GM19025 (cell line): ENCODE measurements at regions not wholly inside any gene's neighbourhood (a gene's known extent, or its start where the extent isn't known, plus 50 kb on each side); places are given as distances from the start of the nearest gene placed in this dataset.
"Not testable (repeated sequence)": the region's sequence is repeated elsewhere in the genome, so short reads cannot be mapped to it uniquely, and the experiment has no call there.

ENCODE experiments used
- ATAC-seq: cut with Tn5 transposase; IDR thresholded peaks from one replicate; pipeline ENCODE4 v1.9.1; 2021; ENCODE audit warnings: mild to moderate bottlenecking, low read depth, moderate library complexity; ENCODE audit not compliant: unreplicated experiment

- no peak for ATAC-seq
Measured at GRCh38 chr6:112842330-112842685, 495.2 kb downstream of the RFPL4B start.

DNA sequence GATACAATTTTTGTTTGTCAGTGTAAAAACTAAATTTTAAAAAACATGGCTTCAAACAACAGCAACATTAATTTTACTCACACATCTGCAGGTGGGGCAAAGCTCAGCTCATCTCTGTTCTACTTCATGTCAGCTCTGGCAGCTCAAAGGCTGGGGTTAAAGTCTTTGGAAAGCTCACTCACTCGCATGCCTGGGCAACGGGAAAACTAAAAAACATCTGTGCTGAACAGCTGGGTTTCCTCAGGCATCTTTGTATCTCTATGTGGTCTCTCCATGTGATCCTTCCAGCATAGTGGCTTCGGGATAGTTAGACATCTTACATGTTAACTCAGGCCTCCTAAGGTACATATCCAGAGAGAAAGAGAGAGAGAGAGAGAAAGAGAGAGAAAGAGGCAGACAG, 499.6 kb downstream of the RFPL4B start:
- no peak for ATAC-seq

DNA sequence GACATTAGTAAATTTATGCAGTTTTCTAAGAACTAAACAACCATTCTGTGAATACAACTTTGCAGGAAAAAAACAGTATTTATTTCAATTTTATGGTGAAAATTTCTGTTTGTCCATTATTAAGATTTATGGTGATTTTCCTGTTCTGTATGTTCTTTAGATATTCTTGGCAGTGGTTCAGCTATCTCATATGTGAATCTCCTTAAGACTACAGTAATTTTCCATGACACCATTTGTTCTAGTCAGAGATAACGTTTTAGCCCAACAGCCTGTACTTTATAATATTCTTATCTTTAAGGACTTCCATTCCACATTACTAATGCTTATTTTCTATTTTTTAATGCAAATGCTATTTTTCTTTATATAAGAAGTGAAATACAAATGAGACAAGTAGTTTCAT, 504.0 kb downstream of the RFPL4B start:
- ATAC-seq, result no peak

GRCh38 chr6:112853162-112853561, 506.0 kb downstream of the RFPL4B start:
- ATAC-seq, result no peak

- no peak for ATAC-seq
Measured at GRCh38 chr6:112863753-112864152, 516.6 kb downstream of the RFPL4B start.

DNA sequence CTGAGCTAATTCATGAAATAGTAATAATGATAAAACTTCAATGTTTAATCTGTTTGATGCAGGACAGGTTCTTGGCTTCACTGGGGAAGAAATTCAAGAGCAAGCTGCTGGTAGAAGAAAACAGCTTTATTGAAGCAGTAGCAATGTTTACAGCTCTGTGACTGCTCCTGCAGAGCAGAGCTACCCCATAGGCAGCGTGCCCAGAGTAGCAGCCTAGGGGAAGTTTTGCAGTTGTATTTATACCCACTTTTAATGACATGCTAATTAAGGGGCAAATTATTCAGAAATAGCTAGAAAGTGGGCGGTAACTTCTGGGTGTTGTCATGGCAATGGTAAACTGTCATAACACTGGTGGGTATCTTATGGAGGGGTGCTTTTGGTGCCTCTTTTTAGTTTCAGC, 518.0 kb downstream of the RFPL4B start:
- no peak for ATAC-seq

GRCh38 chr6:112874881-112875280, 527.8 kb downstream of the RFPL4B start:
- no peak for ATAC-seq

DNA sequence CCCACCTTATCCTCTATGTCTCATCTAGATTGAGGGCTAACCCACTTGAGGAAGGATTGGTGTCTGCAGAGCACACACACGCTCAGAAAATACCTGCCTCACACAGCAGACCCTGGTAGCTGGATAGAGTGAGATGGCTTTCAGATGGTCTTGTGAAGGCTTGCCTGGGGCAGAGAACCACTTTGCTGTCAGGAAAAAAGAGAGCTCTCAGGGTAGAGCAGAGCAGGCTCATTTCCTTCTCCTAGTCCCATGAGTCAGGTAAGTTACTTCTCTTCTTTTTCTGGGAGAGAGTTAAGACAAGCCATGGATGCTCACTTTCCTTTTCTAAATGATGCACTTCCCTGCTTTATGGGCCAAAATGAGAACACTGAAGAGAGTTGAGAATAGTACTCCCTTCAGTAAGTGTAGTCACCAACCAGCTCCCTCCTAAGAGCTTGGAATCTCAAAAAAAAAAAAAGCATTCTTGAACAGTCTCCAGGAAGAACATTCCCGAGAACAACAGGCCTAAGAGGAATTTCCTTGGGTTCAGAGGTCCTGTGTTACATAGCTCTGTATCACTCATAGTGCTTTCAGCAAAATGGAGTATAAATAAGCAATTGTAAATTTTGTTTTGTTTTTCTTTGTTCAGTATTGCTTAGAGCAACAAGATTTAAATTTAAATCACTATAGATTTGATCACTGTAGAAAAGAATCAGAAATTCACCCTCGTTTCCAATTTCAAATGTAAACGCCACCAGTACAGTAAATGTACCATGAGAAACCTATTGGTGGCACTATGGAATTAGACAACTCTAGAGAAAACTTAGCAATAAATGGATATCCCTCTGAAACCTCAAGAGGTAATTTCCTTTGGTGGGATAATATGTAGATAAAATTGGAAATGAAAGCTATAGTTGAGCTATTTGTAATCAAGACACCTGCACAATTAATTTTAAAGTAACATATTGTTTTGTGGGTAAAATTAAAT, 530.3 kb downstream of the RFPL4B start:
- ATAC-seq, result no peak

DNA sequence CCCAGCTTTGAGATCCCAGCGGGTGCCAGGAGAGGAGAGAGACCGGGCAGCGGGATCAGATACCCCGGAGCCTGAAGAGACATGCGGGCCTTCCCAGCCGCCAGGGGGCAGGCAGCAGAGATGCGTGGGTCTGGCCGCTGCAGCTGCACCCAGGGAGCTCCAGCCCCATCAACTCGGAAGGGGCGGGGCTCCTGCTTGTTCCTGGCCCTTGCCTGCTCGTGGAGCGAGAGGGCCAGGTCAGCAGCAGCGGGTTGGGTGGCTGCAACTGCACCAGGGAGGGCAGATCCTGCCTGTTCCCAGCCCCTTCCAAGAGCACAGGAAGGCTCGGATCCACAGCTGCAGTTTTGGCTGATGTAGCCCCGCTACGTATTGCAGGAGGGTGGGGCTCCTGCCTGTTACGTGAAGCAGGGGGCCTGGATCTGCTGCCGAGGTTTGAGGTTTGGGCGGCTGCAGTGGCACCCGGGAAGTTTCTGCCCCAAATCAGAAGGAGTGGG, 532.8 kb downstream of the RFPL4B start:
- no peak for ATAC-seq

GRCh38 chr6:112881027-112881426, 533.9 kb downstream of the RFPL4B start:
- ATAC-seq, result no peak

GRCh38 chr6:112881828-112882780, 535.0 kb downstream of the RFPL4B start:
- ATAC-seq, result no peak

DNA sequence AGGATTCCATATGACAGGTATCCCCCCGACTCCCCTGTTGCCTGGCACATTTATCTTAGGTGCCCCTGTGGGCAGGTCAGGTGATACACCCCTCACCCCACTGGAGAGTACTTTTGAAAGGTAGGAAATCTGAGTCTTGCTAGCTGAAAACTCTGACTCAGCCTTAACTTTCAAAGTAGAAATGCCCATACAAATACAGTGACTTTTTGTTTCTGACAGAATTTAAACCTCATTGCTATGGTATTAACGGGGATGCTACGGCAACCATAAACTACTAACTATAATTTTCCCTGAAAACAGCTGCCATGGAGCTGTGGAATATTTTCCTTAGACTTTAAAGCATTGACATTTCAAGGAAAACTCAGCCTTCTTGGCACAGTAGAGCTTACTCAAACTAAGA, 536.0 kb downstream of the RFPL4B start:
- ATAC-seq, result no peak

DNA sequence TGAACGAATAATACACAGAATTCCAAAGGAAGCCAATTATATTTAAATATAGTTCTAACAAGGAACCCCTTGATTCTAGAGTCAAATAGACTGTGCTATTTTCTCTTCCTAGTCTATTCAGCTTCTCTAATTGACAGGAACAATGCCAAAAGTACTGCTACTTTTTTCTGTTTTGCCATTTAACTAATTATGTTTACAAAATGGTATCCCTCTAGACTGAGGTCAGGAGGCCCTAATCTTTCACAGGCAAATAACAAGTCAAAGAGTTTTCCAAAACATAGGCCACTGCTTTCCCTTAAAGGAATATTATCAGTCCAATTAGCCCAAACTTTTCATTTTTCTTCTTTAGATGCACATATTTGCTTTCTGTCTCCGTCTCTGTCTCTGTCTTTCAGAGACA, 539.3 kb downstream of the RFPL4B start:
- ATAC-seq, result no peak

DNA sequence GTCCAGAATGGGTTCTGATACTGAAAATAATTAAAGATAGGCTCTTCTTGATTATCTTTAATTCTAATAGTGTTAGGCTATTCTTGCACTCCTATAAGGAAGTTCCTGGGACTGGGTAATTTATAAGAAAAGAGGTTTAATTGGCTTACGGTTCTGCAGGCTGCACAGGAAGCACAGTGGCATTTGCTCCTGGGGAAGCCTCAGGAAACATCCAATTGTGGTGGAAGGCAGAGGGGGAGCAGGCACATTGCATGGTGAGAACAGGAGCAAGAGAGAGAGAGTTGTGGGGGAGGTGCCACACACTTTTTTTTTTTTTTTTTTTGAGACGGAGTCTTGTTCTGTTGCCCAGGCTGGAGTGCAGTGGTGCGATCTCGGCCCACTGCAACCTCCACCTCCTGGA, 540.3 kb downstream of the RFPL4B start:
- ATAC-seq, result not testable (repeated sequence)

GRCh38 chr6:112899541-112899940, 552.4 kb downstream of the RFPL4B start:
- ATAC-seq, result no peak

GRCh38 chr6:112903361-112903760, 556.2 kb downstream of the RFPL4B start:
- ATAC-seq, result no peak

DNA sequence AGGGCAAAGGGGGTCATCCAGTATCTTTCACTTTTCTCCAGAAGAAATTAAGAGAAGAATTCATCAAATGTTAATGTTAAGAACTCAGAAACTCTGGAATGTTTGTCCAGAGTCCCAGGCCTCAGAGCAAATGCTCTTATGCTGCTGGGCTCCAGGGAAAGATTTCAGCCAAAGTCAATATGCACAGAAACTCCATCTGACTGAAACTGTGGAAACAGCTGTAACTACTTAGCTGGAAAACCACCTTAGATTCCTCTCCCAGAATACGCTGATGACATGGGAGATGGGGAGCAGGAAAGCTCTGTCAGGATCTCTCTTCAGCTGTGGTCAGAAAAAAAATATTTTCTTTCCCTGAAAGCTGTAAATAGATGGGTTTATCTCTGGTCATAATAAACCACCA, 559.6 kb downstream of the RFPL4B start:
- ATAC-seq, result no peak

DNA sequence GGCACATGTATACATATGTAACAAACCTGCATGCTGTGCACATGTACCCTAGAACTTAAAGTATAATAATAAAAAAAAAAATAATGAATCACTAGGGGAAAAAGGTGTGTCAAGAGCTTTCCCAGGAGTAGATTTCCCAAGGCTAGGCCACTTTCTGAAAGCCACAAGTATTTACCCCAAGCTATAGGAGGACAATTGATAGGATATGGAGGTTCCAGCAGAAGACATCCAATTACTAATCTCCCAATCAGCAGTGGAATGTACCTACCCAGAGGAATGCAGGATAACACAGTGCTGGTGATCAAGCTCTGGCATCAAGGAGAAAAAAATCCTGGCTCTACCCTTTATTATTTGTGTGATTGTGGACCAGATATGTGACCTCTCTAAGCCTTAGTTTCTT, 562.7 kb downstream of the RFPL4B start:
- ATAC-seq, result no peak

GRCh38 chr6:112910256-112910655, 563.1 kb downstream of the RFPL4B start:
- no peak for ATAC-seq

DNA sequence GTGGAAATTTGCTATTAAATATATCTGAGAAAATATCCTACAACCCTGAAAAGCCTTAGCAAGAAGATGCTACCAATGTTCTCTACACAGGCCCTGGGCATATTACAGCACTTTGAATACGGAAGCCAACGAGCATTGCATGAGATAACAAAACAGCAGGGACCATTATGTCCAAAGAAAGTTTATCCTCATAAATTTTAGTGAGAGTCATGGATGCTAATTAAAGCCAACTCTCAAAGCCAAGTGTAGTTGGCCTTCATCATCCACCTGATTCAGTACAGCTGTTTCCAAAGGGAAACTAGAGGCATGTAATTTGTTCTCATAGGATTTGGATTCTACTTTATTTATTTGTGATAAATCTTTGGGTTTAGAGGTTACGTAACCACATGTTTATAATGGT, 564.8 kb downstream of the RFPL4B start:
- no peak for ATAC-seq

DNA sequence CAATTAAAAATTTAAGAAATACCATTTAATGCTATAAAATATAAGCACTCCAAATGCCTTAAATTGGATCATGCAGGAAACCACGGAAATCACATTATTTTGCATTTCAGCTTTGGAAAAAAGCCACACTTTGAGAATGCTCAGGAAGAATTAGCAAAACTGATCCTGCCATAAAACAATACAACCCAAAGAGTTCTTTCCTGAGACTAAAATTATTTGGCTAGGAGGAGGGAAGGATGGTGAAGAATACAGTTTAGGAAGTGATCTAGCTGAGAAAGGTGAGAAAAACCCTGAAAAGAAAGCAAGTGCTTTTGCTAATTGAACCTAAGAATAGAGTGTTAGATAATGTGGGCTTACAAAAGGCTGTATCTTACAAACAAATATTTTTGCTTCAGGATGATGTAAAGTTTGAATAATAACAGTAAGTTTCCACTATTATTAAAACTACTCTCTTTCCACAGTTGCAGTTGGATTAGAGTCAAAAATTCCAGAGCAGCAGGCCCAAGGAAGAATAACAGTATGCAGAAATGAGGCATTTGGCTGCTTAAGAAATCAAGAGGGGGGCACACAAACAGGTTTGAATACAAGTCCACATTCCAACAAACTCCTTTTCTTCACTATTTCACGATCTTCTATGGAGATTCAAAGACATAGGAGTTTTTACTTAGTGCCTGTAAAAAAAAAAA, 565.4 kb downstream of the RFPL4B start:
- ATAC-seq, result no peak
